HG02852 (cell line): ENCODE measurements at regions not wholly inside any gene's neighbourhood (a gene's known extent, or its start where the extent isn't known, plus 50 kb on each side); places are given as distances from the start of the nearest gene placed in this dataset.

ENCODE experiments used
- ATAC-seq: cut with Tn5 transposase; IDR thresholded peaks from one replicate; pipeline ENCODE4 v1.9.1; 2021; ENCODE audit warnings: mild to moderate bottlenecking, moderate library complexity; ENCODE audit not compliant: unreplicated experiment

GRCh38 chr4:184529283-184529682 lies 54.9 kb upstream of the IRF2 start:
- ATAC-seq, result no peak

DNA sequence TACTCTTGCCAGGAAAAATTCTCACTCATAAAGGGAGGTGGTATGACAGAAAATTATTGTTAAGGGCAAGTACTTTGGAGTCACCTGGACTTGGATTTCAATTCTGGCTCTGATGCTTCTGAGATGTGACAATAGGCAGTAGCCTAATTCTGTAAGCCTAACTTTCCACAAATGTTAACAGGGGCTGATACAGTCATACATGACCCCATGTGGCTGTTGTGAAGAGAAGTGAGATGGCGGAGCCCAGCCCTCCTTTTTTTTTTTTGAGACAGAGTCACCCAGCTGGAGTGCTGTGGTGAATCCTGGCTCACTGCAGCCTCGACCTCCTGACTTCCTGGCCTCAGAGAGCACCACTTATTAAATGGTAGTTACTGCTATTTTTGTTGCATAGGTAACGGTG lies 54.4 kb upstream of the IRF2 start:
- no peak for ATAC-seq

DNA sequence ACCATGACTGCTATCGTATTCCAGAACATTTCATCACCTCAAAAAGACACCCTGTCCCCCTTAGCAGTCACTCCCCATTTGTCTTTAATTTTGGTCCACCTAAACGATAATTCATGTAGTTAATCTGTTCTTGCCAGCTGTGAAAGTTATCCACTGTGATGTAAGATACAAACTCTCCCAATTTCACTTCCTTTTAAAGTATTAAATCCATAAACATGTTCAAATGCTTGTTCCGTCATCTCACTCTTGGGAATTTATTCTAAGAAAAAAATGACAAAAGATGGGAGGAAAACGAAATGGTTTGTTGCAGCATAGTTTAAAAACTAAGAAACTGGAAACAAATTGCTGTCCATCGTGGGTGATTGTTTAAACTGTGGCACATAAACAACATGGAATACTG lies 53.7 kb upstream of the IRF2 start:
- no peak for ATAC-seq

- ATAC-seq, result no peak
These were observed 51.9 kb upstream of the IRF2 start for GRCh38 chr4:184526228-184526627.
